Heart right ventricle (tissue), 16 donors: ENCODE measurements at regions not wholly inside any gene's neighbourhood (a gene's known extent, or its start where the extent isn't known, plus 50 kb on each side); places are given as distances from the start of the nearest gene placed in this dataset.

ENCODE experiments used
- ATAC-seq, 8 donors: fragments of 200-7000 bp; cut with Tn5 transposase; one replicate each; pipeline ENCODE4 v1.9.1; 2020; ENCODE audit warnings: mild to moderate bottlenecking in 8 of 8, moderate library complexity in 8 of 8, moderate number of reproducible peaks in 1 of 8
- DNase-seq, 2 donors: peaks; one replicate each; pipeline ENCODE4 v3.0.0-alpha.2; 2020
- H3K27ac ChIP-seq, 10 donors: fragments of 200-600 bp; sonication (generic) in 2 of 10; one replicate each; pipeline versions ENCODE4 v1.5.0 to v1.8.0; 2020 to 2022; ENCODE audit warnings: mild to moderate bottlenecking in 3 of 10
- H3K27me3 ChIP-seq, 7 donors: fragments of 200-600 bp; one replicate each; pipeline ENCODE4 v1.8.0; 2021 to 2022; ENCODE audit warnings: mild to moderate bottlenecking in 2 of 7
- H3K36me3 ChIP-seq, 9 donors: fragments of 200-600 bp; sonication (generic) in 1 of 9; one replicate each; pipeline versions ENCODE4 v1.5.0 to v1.8.0; 2020 to 2022; ENCODE audit warnings: mild to moderate bottlenecking in 2 of 9
- H3K4me1 ChIP-seq, 9 donors: fragments of 200-600 bp; sonication (generic) in 1 of 9; one replicate each; pipeline versions ENCODE4 v1.5.0 to v1.8.0; 2020 to 2022; ENCODE audit warnings: mild to moderate bottlenecking in 4 of 9
- H3K4me3 ChIP-seq, 10 donors: fragments of 200-600 bp; sonication (generic) in 2 of 10; one replicate each; pipeline versions ENCODE4 v1.5.0 to v1.8.0; 2020 to 2022; ENCODE audit warnings: mild to moderate bottlenecking in 7 of 10, moderate library complexity in 2 of 10
- H3K9me3 ChIP-seq, 11 donors: fragments of 200-600 bp in 10 of 11; sonication (generic) in 2 of 11; one replicate each; pipeline versions ENCODE4 v1.5.0 to v1.8.0; 2013 to 2022; ENCODE audit warnings: mild to moderate bottlenecking in 2 of 11, control low read depth in 1 of 11, moderate library complexity in 1 of 11
- WGBS, 2 donors: extraction: QIAGEN DNeasy Blood & Tissue Kit; methylation state at CpG; one replicate each; pipeline ENCODE4 v1.1.7; 2013; ENCODE audit warnings: inconsistent platforms in 1 of 2; 5-methylcytosine and 5-hydroxymethylcytosine counted together
- intact Hi-C, 10 donors: fragments of 100-400 bp; cut with DNase I; formaldehyde crosslinking; loops; one replicate each; pipeline versions ENCODE4 v1.11.1 to v1.14.2; 2022
- TF ChIP-seq, protein P1 (sequence below), 9 donors: fragments of 200-600 bp; sonication (generic) in 2 of 9; IDR thresholded peaks; one replicate each; pipeline versions ENCODE4 v1.5.0 to v1.8.0; 2021 to 2022; ENCODE audit warnings: antibody characterized with exemption in 9 of 9, mild to moderate bottlenecking in 5 of 9, moderate library complexity in 1 of 9
- donor health status: Arrhythmogenic right ventricular cardiomyopathy.
- donor health status: ischemic (EF 13 %, LVEDD 7.1; RV severe dilation, severe dysfunction).
- donor health status: healthy with polysubstance abuse.
- donor health status: DM: no; HTN: yes; CAD: no.
- donor health status: DM: no; HTN: no; CAD: no.
- donor health status: ischemic (EF 25% LVEDD 6.9; RV normal size, moderate dysfunction).
- donor health status: ischemic (EF 25% LVEDD 5.7; RV mildly dilated, moderate dysfunction).
- donor health status: healthy.
- donor health status: DM: yes; HTN: yes; CAD: no.
- donor health status: Ischemic cardiomyopathy.
- donor health status: ischemic (EF 35%, LVEDD 5.7; RV mildly dilated, moderate dysfunction).
- donor health status: nonischemic (EF 11% LVEDD 7.7; RV severe dilation, severe dysfunction).
- donor health status: DM: yes; HTN: yes; CAD: no.
- donor health status: PGD.
- donor health status: ischemic (EF 29% LVEDD 5.4; RV normal size, mild dysfunction).
- donor health status: nonischemic (EF 23%, LVEDD 6.1; RV moderate dilation, normal function).

DNA sequence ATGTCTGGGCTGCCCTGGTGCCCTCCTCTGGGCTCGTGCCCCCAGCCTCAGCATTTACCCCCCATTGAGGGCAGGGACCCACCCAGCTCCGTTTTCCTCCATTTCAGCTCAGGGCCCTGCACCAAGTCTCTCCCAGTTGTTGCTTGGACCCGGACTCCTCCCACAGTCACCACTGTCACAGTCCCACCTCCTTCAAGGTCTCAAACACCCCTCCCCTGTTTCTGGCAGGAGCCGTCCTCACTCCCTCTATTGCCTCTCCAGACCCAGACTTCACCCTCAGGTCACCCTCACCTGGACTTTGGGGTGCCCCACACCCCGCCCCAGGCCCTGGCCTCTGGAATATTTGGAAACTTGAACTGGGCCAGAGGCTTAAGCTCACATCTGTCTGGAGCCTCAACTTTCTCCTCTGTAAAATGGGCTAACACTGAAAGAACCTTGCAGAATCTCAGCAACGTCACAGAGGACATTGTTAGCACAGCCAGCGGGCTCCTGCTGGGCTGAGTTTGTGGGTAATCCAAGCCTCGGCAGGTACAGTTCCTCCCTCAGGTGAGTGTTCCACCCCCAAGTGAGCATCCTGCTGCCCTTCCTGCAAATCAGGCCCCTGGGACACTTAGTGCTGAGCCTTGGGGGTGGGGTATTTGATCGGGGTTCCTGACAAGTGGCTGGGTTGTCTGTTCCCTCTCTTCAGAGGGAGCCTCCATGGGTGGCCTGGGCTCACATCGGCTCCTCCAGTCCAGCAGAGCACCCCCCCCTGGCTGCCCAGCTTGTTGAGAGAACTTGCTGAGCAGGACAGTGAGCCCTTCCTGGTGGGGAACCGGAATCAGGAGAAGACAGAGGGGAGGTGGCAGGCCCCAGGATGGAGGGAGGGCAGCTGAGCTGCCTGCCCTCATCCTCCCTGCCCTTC is 130.1 kb downstream of the C9orf50 start:
- H3K9me3 ChIP-seq, result no peaks in the 10 kb centered on the region
- DNase-seq, result peak; percentile 29 to 42
- WGBS, 2 donors, result 61 to 69% methylated on average over 11 of the region's 11 CpGs
- ATAC-seq, result no peak
- H3K4me3 ChIP-seq, result peak overlapping the region in 9 of 10 donors; percentile 44 to 61 (median 57)
- TF ChIP-seq, protein P1, sequence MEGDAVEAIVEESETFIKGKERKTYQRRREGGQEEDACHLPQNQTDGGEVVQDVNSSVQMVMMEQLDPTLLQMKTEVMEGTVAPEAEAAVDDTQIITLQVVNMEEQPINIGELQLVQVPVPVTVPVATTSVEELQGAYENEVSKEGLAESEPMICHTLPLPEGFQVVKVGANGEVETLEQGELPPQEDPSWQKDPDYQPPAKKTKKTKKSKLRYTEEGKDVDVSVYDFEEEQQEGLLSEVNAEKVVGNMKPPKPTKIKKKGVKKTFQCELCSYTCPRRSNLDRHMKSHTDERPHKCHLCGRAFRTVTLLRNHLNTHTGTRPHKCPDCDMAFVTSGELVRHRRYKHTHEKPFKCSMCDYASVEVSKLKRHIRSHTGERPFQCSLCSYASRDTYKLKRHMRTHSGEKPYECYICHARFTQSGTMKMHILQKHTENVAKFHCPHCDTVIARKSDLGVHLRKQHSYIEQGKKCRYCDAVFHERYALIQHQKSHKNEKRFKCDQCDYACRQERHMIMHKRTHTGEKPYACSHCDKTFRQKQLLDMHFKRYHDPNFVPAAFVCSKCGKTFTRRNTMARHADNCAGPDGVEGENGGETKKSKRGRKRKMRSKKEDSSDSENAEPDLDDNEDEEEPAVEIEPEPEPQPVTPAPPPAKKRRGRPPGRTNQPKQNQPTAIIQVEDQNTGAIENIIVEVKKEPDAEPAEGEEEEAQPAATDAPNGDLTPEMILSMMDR (IDR thresholded peaks at IDR 0.05), result no peak
- H3K36me3 ChIP-seq, result peaks cover 0 to 25% (median 0%) of the 10 kb centered on the region in 9 donors
- peaks cover 26 to 92% (median 71%) of the 10 kb centered on the region in 9 donors for H3K4me1 ChIP-seq
- no peaks in the 10 kb centered on the region for H3K27me3 ChIP-seq
- H3K27ac ChIP-seq, result peak overlapping the region; percentile 96 to 100 (median 99)
- intact Hi-C loops, result loop anchor here in 6 of 10 donors (2.0 to 10.0 kb wide), 8 partner anchors 78 to 354 kb away; partner anchors contain the start of gene IER5L (in 2 of the 6)

- H3K4me1 ChIP-seq, result peaks cover 18 to 91% (median 67%) of the 10 kb centered on the region in 9 donors
- H3K27me3 ChIP-seq, result no peaks in the 10 kb centered on the region
- peak overlapping the region in 9 of 10 donors; percentile 44 to 61 (median 57) for H3K4me3 ChIP-seq
- H3K27ac ChIP-seq, result peak overlapping the region; percentile 96 to 100 (median 99)
- no peaks in the 10 kb centered on the region for H3K9me3 ChIP-seq
- ATAC-seq, result peak in 3 of 8 donors; percentile 3 to 10 (median 4)
- DNase-seq, result peak; percentile 27 to 48
- H3K36me3 ChIP-seq, result peaks cover 0 to 25% (median 0%) of the 10 kb centered on the region in 9 donors
- intact Hi-C loops, result loop anchor here in 9 of 10 donors (2.0 to 10.0 kb wide), 14 partner anchors 77 to 353 kb away; partner anchors contain the start of gene IER5L (in 3 of the 9)
- 41 to 57% methylated on average over 15 of the region's 15 CpGs for WGBS, 2 donors
- TF ChIP-seq, protein P1 (IDR thresholded peaks at IDR 0.05), result no peak
These were observed 130.9 kb downstream of the C9orf50 start for GRCh38 chr9:129489838-129490582.

- peak; percentile 53 to 65 for DNase-seq
- H3K9me3 ChIP-seq, result no peaks in the 10 kb centered on the region
- H3K4me1 ChIP-seq, result peaks cover 33 to 94% (median 70%) of the 10 kb centered on the region in 9 donors
- intact Hi-C loops, result loop anchor here in 6 of 10 donors (2.0 to 10.0 kb wide), 7 partner anchors 76 to 347 kb away; partner anchors contain the start of gene IER5L (in 1 of the 6)
- TF ChIP-seq, protein P1 (IDR thresholded peaks at IDR 0.05), result no peak
- peaks cover 0 to 11% (median 0%) of the 10 kb centered on the region in 9 donors for H3K36me3 ChIP-seq
- H3K27ac ChIP-seq, result peak overlapping the region; percentile 96 to 100 (median 99)
- H3K27me3 ChIP-seq, result no peaks in the 10 kb centered on the region
- peak in 5 of 8 donors; percentile 0 to 12 (median 5) for ATAC-seq
- 9 to 13% methylated on average over 31 to 46 of the region's 46 CpGs for WGBS, 2 donors
- H3K4me3 ChIP-seq, result peak overlapping the region; percentile 44 to 61 (median 56)
These were observed 133.0 kb downstream of the C9orf50 start for GRCh38 chr9:129487658-129488483.
